HL-60 (cell line): ENCODE measurements at regions not wholly inside any gene's neighbourhood (a gene's known extent, or its start where the extent isn't known, plus 50 kb on each side); places are given as distances from the start of the nearest gene placed in this dataset.
A peak's percentile ranks its signal among the peaks of the same experiment; 100 is the strongest.

Experiments used
- DNase-seq, 2 experiments: peaks; one replicate each; pipeline ENCODE4 v3.0.0-alpha.2; 2010 to 2020; ENCODE audit warnings: low read depth in 1 of 2, low spot score in 1 of 2
- H3K27ac ChIP-seq: fragments of 250-450 bp; sonication (Bioruptor Pico); replicated peaks from 2 replicates; pipeline ENCODE4 v1.5.1; 2020; ENCODE audit warnings: mild to moderate bottlenecking, moderate library complexity
- H3K27me3 ChIP-seq: fragments of 250-450 bp; sonication (Bioruptor Pico); 2 replicates; pipeline ENCODE4 v1.5.1; 2021; ENCODE audit warnings: mild to moderate bottlenecking, moderate library complexity; ENCODE audit not compliant: insufficient read depth, poor library complexity, severe bottlenecking
- H3K4me3 ChIP-seq: replicated peaks from 2 replicates; pipeline ENCODE4 v1.5.1; 2011; ENCODE audit warnings: mild to moderate bottlenecking, control low read depth, low read length; ENCODE audit not compliant: insufficient read depth
- CTCF ChIP-seq: IDR thresholded peaks from one replicate; pipeline ENCODE4 v1.5.1; 2011; ENCODE audit warnings: low read length, control low read depth, inconsistent platforms; ENCODE audit not compliant: insufficient read depth
- GABPA ChIP-seq: IDR thresholded peaks from 2 replicates; pipeline ENCODE4 v1.6.1; 2012; ENCODE audit warnings: low read depth
- POLR2AphosphoS5 ChIP-seq: IDR thresholded peaks from 2 replicates; pipeline ENCODE4 v1.6.1; 2012; ENCODE audit warnings: low read depth
- REST ChIP-seq: IDR thresholded peaks from 2 replicates; pipeline ENCODE4 v1.6.1; 2012; ENCODE audit warnings: low read depth; ENCODE audit not compliant: insufficient replicate concordance
- SPI1 ChIP-seq: IDR thresholded peaks from 2 replicates; pipeline ENCODE4 v1.6.1; 2012; ENCODE audit warnings: low read depth, mild to moderate bottlenecking, borderline replicate concordance

- Histone ChIP-seq H3K27ac (no peak overlapping the region), H3K27me3 (no peaks in the 10 kb centered on the region), H3K4me3 (no peak overlapping the region)
- no peak for TF ChIP-seq CTCF
- no peak for TF ChIP-seq POLR2AphosphoS5
- no peak for TF ChIP-seq SPI1
- TF ChIP-seq GABPA = no peak
- TF ChIP-seq REST = peak; percentile 74
- no peak for DNase-seq
Measured at GRCh38 chr9:136607334-136607919, 55.3 kb upstream of the EGFL7 start.

DNA sequence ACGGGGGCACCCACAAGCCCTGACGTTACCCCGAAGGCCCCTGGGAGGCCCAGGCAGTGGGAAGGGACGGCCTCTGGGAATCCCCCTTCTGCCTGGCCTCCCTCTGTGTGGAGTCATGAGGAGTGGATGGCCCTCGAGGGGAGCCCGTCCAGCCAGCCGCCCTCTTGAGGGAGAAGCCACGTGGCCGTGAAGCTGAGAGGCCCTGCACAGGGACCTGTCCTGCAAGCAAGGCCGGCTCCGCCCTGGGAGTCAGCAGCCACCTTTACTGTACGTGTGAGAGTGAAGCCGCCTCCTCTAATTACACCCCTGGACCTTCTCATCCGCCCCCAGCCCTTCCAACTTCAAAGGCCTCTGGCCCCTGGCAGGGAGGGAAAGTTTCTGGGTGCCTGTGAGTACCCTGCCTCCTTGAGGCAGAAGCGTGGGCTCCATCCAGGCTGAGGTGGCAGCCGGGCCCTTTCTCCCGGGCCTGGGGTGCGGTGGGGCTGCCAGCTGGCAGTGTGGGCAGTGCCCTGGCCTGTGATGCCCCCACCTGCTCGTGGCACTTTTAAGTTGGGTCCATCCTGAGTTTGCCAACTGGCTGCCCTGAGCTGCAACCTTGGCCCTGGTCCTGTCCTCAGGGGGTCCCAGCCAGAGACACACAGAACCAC, 55.9 kb upstream of the EGFL7 start:
- TF ChIP-seq REST (no peak), CTCF (no peak), GABPA (no peak)
- no peak for DNase-seq
- no peaks in the 10 kb centered on the region for H3K27me3 ChIP-seq
- no peak overlapping the region for H3K4me3 ChIP-seq
- no peak overlapping the region for H3K27ac ChIP-seq

DNA sequence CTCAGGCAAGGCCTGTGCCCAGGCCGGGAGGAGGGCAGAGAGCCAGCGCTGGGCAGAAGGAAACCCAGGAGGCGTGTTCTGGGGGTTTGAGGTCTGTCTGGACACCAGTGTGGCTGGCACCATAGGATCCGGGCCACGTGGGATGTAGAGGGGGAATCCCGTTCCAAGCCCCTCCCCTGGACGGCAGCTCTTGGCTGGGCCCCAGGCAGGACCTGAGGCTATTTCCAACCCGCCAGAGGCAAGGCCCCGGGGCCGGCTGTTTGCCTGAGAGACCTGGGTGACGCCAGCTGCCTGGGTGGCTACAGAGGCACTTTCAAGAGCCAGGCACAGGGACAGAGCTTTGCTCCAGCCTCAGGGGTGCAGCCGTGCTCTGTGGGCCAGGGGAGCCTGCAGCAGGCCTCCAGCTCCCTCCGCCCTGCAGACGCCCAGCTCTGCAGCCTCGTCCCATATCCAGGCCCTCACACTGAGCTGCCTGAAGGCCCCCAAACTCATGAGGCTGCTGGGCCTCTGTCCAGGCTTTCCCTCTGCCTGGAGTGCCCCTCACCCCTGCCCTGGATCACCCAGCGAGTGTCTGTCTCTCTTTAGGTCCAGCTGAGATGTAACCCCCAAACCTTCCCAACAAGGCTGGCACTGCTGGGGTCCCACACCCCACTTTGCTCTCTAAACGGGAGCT, 56.6 kb upstream of the EGFL7 start:
- no peaks in the 10 kb centered on the region for H3K27me3 ChIP-seq
- DNase-seq = no peak
- no peak overlapping the region for H3K27ac ChIP-seq
- no peak for TF ChIP-seq REST
- no peak overlapping the region for H3K4me3 ChIP-seq
